SH-SY5Y (cell line): ENCODE measurements at regions not wholly inside any gene's neighbourhood (a gene's known extent, or its start where the extent isn't known, plus 50 kb on each side); places are given as distances from the start of the nearest gene placed in this dataset.

Source experiments
- GATA2 ChIP-seq: IDR thresholded peaks from 2 replicates; pipeline ENCODE4 v1.6.1; 2011; ENCODE audit warnings: mild to moderate bottlenecking, low read depth, low read length
- GATA3 ChIP-seq: IDR thresholded peaks from 2 replicates; pipeline ENCODE4 v1.6.1; 2011; ENCODE audit warnings: low read depth, mild to moderate bottlenecking, low read length, moderate library complexity

- TF ChIP-seq GATA3: no peak
- TF ChIP-seq GATA2: no peak
Measured at GRCh38 chr4:181798536-181798935, 444.7 kb upstream of the TENM3 start.
